ENCODE measurements at regions not wholly inside any gene's neighbourhood (a gene's known extent, or its start where the extent isn't known, plus 50 kb on each side); places are given as distances from the start of the nearest gene placed in this dataset.
"Not testable (repeated sequence)": the region's sequence is repeated elsewhere in the genome, so short reads cannot be mapped to it uniquely, and the experiment has no call there.

DNA sequence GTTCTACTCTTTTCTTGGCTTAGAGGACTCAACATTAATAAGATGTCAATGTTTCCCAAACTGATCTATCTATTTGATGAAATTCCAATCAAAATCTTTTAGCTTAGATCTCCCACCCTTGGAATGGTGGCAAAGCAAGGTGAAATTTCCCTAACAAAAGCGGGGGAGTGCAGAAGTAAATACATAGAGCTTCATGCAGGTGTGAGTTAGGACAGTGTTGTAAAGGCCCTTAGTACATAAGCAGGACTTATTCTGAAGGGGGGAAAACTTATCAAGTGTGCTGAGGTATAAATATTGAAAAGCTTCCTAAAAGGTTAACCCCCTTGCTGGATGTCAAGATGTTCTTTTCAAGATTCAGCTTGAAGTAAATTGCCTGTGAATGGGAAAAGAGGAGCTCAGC lies 608.6 kb upstream of the CELF4 start:
- intact Hi-C loops (cut with micrococcal nuclease) = no loop called here
- Histone ChIP-seq H2AFZ (ENCODE audit: low read length) (no peak overlapping the region), H3K9me3 (ENCODE audit: low read length) (no peaks in the 10 kb centered on the region), H3K36me3 (ENCODE audit: low read depth, low read length) (no peaks in the 10 kb centered on the region), H3K9ac (ENCODE audit: low read length) (no peak overlapping the region), H3K9me2 (replicated peaks; ENCODE audit: low read length) (no peaks in the 10 kb centered on the region), H3K4me1 (ENCODE audit: insufficient read depth, low read length) (no peaks in the 10 kb centered on the region), H3K79me2 (ENCODE audit: low read length) (no peaks in the 10 kb centered on the region), H3K4me2 (ENCODE audit: low read length) (no peak overlapping the region), H3K4me3 (ENCODE audit: low read length) (no peak overlapping the region), H3F3A (ENCODE audit: low read length, unreplicated experiment) (no peaks in the 10 kb centered on the region), H4K20me1 (ENCODE audit: low read length) (no peaks in the 10 kb centered on the region), H3K27me3 (ENCODE audit: low read length) (no peaks in the 10 kb centered on the region), H3K27ac (ENCODE audit: low read length) (no peak overlapping the region)
- ChIA-PET POLR2A (ENCODE audit: unreplicated experiment) (no interaction called here), CTCF (no interaction called here)
- TF ChIP-seq EZH2 (IDR thresholded peaks at IDR 0.05; ENCODE audit: low read length, unreplicated experiment) (no peak), EZH2phosphoT487 (IDR thresholded peaks at IDR 0.05; ENCODE audit: borderline replicate concordance, low read length) (no peak)
- TF ChIP-seq, protein P1, sequence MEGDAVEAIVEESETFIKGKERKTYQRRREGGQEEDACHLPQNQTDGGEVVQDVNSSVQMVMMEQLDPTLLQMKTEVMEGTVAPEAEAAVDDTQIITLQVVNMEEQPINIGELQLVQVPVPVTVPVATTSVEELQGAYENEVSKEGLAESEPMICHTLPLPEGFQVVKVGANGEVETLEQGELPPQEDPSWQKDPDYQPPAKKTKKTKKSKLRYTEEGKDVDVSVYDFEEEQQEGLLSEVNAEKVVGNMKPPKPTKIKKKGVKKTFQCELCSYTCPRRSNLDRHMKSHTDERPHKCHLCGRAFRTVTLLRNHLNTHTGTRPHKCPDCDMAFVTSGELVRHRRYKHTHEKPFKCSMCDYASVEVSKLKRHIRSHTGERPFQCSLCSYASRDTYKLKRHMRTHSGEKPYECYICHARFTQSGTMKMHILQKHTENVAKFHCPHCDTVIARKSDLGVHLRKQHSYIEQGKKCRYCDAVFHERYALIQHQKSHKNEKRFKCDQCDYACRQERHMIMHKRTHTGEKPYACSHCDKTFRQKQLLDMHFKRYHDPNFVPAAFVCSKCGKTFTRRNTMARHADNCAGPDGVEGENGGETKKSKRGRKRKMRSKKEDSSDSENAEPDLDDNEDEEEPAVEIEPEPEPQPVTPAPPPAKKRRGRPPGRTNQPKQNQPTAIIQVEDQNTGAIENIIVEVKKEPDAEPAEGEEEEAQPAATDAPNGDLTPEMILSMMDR (conservative IDR thresholded peaks at IDR 0.05; ENCODE audit: low read depth, low read length) = no peak
- ATAC-seq (no peak), DNase-seq (no peak)
- BruUV-seq (replicated peaks) = no TSS peak

DNA sequence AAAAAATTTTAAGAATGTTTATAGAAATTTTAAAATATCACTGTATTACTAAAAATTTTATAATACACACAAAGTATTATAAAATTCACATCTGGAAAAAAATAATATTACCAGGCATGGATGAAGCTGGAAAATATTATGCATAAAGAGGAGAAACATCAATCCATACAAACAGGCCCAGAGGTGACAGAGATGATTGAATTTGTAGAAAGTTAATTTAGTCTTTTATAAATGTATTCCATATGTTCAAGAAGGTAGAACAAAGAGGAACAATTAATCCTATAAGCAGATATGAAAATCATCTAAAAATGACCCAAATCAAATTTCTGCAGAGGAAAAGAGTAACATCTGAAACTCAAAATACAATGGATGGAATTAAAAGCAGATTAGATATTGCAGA lies 605.2 kb upstream of the CELF4 start:
- Histone ChIP-seq H3K9me2 (replicated peaks; ENCODE audit: low read length) (no peaks in the 10 kb centered on the region), H3K27me3 (ENCODE audit: low read length) (no peaks in the 10 kb centered on the region), H2AFZ (ENCODE audit: low read length) (no peak overlapping the region), H3K4me1 (ENCODE audit: insufficient read depth, low read length) (no peaks in the 10 kb centered on the region), H4K20me1 (ENCODE audit: low read length) (no peaks in the 10 kb centered on the region), H3K9ac (ENCODE audit: low read length) (no peak overlapping the region), H3K79me2 (ENCODE audit: low read length) (no peaks in the 10 kb centered on the region), H3K36me3 (ENCODE audit: low read depth, low read length) (no peaks in the 10 kb centered on the region), H3K4me2 (ENCODE audit: low read length) (no peak overlapping the region), H3K4me3 (ENCODE audit: low read length) (no peak overlapping the region), H3K9me3 (ENCODE audit: low read length) (no peaks in the 10 kb centered on the region), H3K27ac (ENCODE audit: low read length) (no peak overlapping the region), H3F3A (ENCODE audit: low read length, unreplicated experiment) (no peaks in the 10 kb centered on the region)
- no TSS peak for BruUV-seq (replicated peaks)
- intact Hi-C loops (cut with micrococcal nuclease) = no loop called here
- POLR2A ChIA-PET (ENCODE audit: unreplicated experiment) = no interaction called here
- ATAC-seq (no peak), DNase-seq (no peak)
- TF ChIP-seq EZH2 (IDR thresholded peaks at IDR 0.05; ENCODE audit: low read length, unreplicated experiment) = no peak
- TF ChIP-seq, protein P1 (conservative IDR thresholded peaks at IDR 0.05; ENCODE audit: low read depth, low read length) = no peak
- TF ChIP-seq EZH2phosphoT487 (IDR thresholded peaks at IDR 0.05; ENCODE audit: borderline replicate concordance, low read length) = no peak
- CTCF ChIA-PET = no interaction called here

DNA sequence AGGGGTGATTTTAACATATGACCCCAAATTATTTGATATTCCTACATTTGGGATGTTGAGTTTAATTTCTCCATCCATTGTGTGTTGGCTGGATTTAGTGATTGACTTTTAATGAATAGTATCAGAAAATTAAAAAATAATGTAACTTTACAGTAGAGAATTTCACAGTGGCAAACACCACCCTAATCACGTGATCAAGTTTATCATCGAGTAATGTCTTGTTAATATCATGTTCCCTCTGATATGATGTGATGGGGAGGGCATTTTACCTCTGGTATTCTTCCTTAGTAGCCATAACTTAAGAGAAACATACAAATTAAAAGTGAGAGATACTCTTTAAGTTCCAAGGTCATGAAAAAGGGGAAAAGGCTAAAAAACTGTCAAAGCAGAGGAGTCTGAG lies 602.0 kb upstream of the CELF4 start:
- ChIA-PET POLR2A (ENCODE audit: unreplicated experiment) (no interaction called here), CTCF (no interaction called here)
- no TSS peak for BruUV-seq (replicated peaks)
- Histone ChIP-seq H3K9me2 (replicated peaks; ENCODE audit: low read length) (no peaks in the 10 kb centered on the region), H3K36me3 (ENCODE audit: low read depth, low read length) (no peaks in the 10 kb centered on the region), H3K27me3 (ENCODE audit: low read length) (no peaks in the 10 kb centered on the region), H2AFZ (ENCODE audit: low read length) (no peak overlapping the region), H3K4me3 (ENCODE audit: low read length) (no peak overlapping the region), H3K4me1 (ENCODE audit: insufficient read depth, low read length) (no peaks in the 10 kb centered on the region), H3K79me2 (ENCODE audit: low read length) (no peaks in the 10 kb centered on the region), H4K20me1 (ENCODE audit: low read length) (no peaks in the 10 kb centered on the region), H3K27ac (ENCODE audit: low read length) (no peak overlapping the region), H3K9me3 (ENCODE audit: low read length) (no peaks in the 10 kb centered on the region), H3K9ac (ENCODE audit: low read length) (no peak overlapping the region), H3K4me2 (ENCODE audit: low read length) (no peak overlapping the region), H3F3A (ENCODE audit: low read length, unreplicated experiment) (no peaks in the 10 kb centered on the region)
- no peak for ATAC-seq
- no peak for TF ChIP-seq EZH2 (IDR thresholded peaks at IDR 0.05; ENCODE audit: low read length, unreplicated experiment)
- TF ChIP-seq EZH2phosphoT487 (IDR thresholded peaks at IDR 0.05; ENCODE audit: borderline replicate concordance, low read length) = no peak
- TF ChIP-seq, protein P1 (conservative IDR thresholded peaks at IDR 0.05; ENCODE audit: low read depth, low read length) = no peak
- no peak for DNase-seq
- intact Hi-C loops (cut with micrococcal nuclease) = no loop called here

DNA sequence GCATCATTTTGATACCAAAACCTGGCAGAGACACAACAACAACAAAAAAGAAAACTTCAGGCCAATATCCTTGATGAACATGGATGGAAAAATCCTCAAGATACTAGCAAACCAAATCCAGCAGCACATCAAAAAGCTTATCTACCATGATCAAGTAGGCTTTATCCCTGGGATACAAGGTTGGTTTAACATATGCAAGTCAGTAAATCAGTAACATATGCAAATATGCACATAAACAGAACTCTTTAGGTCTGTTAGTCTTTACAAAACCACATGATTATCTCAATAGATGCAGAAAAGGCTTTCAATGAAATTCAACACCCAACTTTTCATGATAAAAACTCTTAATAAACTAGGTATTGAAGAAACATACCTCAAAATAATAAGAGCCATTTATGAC lies 587.5 kb upstream of the CELF4 start:
- H3K9ac ChIP-seq (ENCODE audit: low read length); H3K4me1 ChIP-seq (ENCODE audit: insufficient read depth, low read length); CTCF ChIA-PET; BruUV-seq (replicated peaks); H3K4me2 ChIP-seq (ENCODE audit: low read length); DNase-seq; H3K9me3 ChIP-seq (ENCODE audit: low read length); H3F3A ChIP-seq (ENCODE audit: low read length, unreplicated experiment); POLR2A ChIA-PET (ENCODE audit: unreplicated experiment); H4K20me1 ChIP-seq (ENCODE audit: low read length); H3K27me3 ChIP-seq (ENCODE audit: low read length); H3K4me3 ChIP-seq (ENCODE audit: low read length); H3K27ac ChIP-seq (ENCODE audit: low read length); H3K79me2 ChIP-seq (ENCODE audit: low read length); H3K9me2 ChIP-seq (replicated peaks; ENCODE audit: low read length); H3K36me3 ChIP-seq (ENCODE audit: low read depth, low read length); H2AFZ ChIP-seq (ENCODE audit: low read length); intact Hi-C loops (cut with micrococcal nuclease); ATAC-seq: not testable (repeated sequence)
